ENCODE measurements at regions not wholly inside any gene's neighbourhood (a gene's known extent, or its start where the extent isn't known, plus 50 kb on each side); places are given as distances from the start of the nearest gene placed in this dataset.

GRCh38 chr14:38079268-38079667, 128.4 kb upstream of the SSTR1 start:
- TF ChIP-seq HNRNPK (IDR thresholded peaks at IDR 0.05; ENCODE audit: low read depth, low read length, poor library complexity, severe bottlenecking) (no peak), EP300 (IDR thresholded peaks at IDR 0.05; ENCODE audit: low read depth in 2 of 2, low read length in 2 of 2) (no peak), EP300 (CRISPR knock-in tag; IDR thresholded peaks at IDR 0.05; ENCODE audit: borderline replicate concordance) (no peak)
- TF ChIP-seq, protein P1, sequence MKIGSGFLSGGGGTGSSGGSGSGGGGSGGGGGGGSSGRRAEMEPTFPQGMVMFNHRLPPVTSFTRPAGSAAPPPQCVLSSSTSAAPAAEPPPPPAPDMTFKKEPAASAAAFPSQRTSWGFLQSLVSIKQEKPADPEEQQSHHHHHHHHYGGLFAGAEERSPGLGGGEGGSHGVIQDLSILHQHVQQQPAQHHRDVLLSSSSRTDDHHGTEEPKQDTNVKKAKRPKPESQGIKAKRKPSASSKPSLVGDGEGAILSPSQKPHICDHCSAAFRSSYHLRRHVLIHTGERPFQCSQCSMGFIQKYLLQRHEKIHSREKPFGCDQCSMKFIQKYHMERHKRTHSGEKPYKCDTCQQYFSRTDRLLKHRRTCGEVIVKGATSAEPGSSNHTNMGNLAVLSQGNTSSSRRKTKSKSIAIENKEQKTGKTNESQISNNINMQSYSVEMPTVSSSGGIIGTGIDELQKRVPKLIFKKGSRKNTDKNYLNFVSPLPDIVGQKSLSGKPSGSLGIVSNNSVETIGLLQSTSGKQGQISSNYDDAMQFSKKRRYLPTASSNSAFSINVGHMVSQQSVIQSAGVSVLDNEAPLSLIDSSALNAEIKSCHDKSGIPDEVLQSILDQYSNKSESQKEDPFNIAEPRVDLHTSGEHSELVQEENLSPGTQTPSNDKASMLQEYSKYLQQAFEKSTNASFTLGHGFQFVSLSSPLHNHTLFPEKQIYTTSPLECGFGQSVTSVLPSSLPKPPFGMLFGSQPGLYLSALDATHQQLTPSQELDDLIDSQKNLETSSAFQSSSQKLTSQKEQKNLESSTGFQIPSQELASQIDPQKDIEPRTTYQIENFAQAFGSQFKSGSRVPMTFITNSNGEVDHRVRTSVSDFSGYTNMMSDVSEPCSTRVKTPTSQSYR (CRISPR knock-in tag; IDR thresholded peaks at IDR 0.05; ENCODE audit: borderline replicate concordance) = no peak
